HL-60/S4 treated with retinoic acid at 250 ng/mL for 4 days and 3 days (cell line): ENCODE measurements at regions not wholly inside any gene's neighbourhood (a gene's known extent, or its start where the extent isn't known, plus 50 kb on each side); places are given as distances from the start of the nearest gene placed in this dataset.

Experiments used
- in situ Hi-C: fragments of 300-500 bp; cut with MboI; formaldehyde crosslinking; loops from 2 replicates; pipeline ENCODE4 v1.7.0; 2022; ENCODE audit warnings: low sequenced_read_pairs

DNA sequence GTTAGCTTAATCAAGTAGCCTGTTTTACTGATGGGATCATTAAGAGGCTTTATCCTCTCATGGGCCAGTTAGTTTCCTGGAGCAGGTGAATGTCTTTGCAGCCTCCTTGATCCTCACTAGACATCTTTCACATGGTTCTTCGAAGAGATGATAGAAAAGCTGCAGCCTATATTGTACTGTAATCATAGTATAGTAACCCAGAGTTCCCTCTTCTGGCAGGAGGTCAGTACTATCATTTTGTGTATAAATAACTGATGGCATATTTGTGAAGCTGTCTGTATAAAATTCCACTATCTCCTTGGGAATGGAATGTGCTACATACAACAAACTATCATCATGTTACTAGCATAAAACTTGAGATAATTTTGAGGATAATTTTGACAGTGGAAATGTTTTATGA is 123.8 kb upstream of the PRPS1L1 start:
- in situ Hi-C loops: no loop called here

DNA sequence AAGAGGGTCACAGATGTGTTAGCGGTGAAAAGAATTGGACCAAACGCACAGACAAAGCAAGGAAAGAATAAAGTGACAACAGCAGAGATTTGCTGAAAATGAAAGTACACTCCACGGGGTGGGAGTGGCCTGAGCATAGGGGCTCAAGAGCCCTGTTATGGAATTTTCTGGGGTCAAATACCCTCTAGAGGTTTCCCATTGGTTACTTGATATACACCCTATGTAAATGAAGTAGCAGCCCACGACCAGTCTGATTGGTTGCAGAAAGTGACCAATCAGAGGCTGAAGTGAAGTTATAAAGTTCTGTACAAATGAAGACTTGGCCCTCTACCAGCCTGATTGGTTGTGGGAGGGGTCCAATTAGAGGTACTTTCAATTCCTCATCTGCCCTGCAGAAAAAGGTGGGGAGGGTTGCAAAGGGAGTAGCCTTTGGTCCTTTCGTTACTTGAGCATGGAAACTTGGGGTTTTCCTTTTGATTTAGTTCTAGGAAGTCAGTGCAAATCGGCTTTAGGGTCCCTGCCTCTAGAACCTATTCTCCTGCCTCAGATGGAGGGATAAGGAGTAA is 125.6 kb upstream of the PRPS1L1 start:
- in situ Hi-C loops: no loop called here

DNA sequence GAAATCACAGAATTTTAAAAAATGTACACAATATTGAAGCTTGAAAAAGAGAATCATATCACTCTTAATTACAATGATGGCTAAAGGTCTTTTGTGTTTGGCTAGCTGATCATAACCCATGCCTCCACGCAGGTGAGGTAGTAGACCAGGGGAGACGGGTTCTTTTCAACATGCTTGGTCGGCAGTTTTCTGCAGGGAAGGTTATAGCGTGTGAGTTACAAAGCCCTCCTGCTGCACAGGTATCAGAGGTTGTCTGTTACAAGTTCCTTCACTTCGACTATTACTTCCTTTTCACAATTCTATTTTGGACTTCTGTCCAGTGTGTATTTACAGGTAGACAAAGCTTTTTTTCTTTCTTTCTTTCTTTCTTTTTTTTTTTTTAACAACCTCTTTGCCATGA is 127.1 kb upstream of the PRPS1L1 start:
- in situ Hi-C loops: no loop called here

DNA sequence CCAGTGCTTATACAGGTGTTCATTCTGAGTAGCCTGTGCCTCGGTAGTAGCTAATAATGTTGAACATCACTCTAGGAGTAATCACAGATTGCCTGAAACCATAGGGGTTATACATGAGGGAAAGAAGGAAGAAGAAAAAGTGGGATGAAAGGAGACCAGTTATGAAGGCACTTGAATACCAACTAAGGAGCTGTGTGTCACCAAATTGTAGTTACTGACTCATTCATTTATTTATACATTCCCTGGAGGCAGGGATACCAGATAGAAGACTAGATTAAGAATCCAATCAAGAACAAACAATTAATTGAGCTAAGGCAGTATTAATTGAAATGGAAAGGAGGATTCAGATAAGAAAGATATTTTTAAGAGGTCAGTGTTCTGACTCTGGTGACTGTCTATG is 129.6 kb upstream of the PRPS1L1 start:
- in situ Hi-C loops: no loop called here

DNA sequence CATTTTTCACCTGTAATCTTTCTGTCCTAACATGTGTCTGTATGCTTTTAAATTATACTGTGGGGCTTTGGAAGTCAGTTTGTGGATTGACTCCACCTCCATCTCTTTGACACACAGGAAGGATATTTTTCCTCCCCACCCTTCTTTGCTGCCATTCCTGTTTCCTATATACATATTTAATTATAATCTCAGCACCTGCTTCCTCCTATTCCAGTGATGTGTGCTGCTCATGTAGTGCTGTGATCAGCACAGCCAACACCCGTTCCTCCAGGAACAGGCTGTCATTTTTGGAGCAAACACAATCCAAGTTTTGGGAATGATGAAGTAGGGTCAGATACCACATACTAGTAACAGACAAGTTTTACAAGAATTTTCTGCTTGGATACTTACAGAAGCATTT is 135.0 kb upstream of the PRPS1L1 start:
- in situ Hi-C loops: no loop called here

DNA sequence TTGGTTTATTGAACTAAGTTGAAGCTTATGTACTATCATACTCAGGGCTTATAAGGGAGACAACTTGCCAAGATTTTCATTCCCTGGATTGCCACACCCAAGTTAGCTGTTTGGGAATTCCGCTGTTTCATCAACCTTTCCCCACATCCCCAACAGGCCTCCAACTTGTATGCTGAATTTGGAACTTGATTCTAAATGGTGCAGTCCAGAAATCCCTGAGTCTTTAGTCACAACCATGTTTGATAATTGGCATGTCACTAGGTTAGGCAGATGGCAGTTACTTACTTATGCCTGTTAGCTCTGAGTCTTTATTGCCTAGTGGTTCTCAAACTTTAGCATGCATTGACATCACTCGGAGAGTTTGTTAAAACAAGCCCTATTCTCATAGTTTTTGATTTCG is 135.4 kb upstream of the PRPS1L1 start:
- in situ Hi-C loops: no loop called here

DNA sequence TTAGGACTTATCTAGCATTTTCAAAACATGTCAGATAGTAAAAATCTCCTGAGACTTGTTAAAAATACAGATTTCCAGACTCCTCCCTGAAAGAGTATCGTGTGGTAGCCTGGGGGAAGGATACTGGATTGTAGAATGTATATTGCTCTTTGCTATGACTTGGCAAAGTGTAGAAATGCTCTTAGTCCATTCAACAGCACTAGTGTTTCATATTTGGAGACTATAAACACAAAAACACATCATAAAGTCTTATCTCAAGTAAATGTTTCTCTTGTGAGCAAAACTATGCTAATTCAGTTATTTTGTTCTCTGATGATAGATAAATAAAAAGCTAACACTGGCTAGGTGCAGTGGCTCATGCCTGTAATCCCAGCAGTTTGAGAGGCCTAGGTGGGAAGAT is 137.5 kb upstream of the PRPS1L1 start:
- in situ Hi-C loops: no loop called here

DNA sequence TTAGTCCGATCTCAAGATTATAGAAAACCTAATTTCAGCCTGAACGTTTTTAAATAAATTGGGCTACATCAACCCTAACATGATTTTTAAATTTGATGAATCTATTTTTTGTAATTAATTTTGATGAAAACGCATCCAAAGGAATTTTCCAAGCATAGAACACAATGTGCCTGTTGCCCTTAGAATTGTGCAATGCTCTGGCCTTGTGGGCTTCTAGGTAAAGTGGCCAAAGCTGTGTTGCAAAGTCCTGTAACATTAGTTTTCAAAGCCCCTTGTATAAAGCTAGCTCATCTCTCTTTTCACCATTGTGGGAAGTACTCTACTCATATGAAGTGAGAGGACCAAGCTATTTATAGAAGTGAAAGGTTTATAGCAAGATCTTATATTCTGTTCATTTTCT is 138.4 kb upstream of the PRPS1L1 start:
- in situ Hi-C loops: no loop called here

DNA sequence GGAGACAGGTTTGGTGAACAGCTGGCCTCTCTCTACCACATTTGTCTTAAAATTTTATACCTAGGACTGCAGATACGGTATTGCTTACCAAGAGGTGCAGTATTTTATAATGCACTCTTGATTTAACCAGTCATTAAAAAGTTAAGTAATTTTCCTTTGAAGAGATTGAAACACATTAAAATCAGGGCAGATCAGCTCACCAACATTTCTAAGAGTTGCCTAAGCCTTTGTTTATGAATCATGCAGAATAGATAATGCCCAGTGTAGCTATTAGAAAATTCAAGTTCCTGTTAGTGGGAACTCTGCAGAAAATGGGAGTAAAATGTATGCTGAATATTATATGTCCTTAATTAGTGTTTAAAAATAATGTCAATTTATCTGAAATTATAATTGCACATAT is 140.2 kb upstream of the PRPS1L1 start:
- in situ Hi-C loops: no loop called here

DNA sequence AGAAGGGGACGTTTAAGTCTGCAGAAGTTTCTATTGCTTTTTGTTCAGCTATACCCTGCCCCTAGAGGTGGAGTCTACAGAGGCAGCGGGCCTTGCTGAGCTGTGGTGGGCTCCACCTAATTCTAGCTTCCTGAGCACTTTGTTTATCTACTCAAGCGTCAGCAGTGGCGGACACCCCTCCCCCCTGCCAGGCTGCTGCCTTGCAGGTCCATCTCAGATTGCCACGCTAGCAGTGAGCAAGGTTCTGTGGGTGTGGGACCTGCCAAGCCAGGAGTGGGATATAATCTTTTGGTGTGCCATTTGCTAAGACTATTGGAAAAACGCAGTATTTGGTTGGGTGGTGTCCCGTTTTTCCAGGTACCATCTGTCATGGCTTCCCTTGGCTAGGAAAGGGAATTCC is 147.3 kb upstream of the PRPS1L1 start:
- in situ Hi-C loops: no loop called here

DNA sequence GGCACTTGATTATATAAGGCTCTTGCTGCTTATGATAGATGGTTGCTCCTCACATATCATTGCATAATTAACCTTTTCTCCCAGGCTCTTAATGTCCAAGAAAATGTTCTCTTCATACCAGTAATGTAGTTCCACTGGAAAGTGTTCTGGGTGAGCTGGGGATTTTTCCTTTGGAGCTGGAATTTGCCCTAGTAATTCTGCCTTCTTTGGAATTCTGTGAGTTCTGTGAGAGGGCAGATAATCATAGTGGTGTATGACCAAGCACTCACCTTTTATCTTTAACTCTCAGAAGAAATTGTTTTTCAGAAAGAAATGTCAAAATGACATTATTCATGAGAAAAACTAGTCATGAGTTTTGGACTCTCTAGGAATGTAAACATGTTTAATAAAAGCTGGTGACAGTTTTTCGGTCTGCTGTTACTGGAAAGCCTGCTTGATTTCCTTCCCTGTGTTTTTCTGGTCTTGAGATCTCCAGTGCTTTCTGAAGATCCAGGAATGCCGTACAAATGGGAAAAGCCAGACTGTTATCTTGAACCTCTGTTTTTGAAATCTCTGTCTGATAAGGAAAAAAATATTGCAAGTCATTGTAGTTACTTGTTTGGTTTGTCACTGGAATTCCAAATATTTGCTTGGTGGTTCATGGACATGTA is 148.3 kb upstream of the PRPS1L1 start:
- in situ Hi-C loops: no loop called here

DNA sequence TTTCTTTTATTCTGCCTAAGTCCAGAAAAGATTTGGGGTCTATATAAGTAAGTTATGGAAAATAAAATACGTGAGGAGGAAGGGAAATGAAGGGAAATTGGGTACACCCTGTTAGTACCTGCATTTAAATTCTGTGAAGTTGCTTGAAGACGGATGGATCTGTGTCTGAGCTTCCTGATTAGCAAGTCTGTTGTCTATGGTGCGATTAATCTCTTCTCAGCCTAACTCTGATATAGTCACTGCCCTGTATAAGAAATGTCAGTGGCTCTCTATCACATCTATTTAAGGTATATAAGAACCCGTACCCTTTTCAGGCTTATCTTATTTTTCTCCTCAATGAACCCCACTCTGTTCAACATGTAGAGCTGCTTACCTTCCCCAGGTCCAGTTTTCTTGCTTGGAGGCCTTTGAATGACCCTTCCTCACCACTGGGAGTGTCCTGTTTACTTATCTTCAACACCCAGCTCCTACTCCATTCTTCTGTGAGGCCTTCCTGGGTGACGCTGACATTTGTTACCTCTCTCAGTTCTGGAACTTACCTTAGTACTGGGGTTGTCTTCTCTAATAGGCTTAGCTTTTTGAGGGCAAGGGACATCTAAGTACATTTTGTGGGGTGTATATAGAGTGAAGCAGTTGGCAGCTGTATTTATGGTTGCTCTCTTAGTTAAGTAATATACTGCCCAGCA is 149.6 kb upstream of the PRPS1L1 start:
- in situ Hi-C loops: no loop called here

DNA sequence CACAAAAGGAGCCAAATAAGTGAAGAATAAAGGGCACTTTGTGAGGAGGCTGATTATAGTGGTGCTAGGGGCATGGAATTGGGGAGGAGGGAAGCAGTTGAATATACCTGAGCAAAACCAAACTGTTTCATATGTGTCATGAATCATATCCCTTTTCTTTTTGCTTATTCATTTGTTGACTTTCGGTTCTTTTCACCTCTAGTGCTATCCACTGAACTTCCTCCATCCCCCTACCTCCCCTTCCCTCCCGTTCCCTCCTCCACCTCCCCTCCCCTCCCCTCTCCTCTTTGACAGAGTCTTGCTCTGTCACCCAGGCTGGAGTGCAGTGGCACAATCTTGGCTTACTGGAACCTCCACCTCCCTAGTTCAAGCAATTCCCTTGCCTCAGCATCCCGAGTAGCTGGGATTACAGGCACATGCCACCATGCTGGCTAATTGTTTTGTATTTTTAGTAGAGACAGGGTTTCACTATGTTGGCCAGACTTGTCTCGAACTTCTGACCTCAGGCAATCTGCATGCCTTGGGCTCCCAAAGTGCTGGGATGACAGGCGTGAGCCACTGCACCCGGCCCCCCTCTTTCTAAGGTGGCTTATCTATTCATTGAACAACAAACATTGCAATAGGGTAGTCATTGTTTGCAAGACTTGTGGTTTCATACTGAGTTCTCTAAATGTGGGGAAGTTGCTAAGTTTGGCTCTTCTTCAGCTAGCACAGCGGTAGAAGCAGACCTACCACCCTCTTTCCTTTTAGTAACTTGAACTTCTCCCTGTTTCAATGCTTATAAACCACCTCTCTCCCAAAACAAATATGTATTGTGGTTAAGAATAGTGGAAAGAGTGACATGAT is 150.4 kb upstream of the PRPS1L1 start:
- in situ Hi-C loops: no loop called here

DNA sequence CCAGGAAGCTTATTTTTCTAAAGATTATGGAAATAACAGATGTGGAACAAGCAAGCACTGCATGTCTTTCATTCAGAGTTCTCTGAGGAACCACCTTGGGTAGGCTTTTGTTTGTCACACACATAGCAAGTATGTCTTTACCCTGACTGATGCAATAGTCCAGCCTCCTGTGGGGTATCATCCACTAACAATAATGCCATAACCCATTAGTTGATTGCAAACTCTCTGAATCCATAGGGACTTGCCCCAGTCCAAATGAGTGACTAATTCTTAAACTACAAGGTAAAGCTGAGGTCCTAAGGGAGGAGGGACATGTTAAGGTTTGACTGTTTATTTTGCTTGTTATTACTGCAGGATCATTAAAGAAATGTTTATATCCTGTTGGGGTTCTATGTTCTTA is 151.4 kb upstream of the PRPS1L1 start:
- in situ Hi-C loops: no loop called here

DNA sequence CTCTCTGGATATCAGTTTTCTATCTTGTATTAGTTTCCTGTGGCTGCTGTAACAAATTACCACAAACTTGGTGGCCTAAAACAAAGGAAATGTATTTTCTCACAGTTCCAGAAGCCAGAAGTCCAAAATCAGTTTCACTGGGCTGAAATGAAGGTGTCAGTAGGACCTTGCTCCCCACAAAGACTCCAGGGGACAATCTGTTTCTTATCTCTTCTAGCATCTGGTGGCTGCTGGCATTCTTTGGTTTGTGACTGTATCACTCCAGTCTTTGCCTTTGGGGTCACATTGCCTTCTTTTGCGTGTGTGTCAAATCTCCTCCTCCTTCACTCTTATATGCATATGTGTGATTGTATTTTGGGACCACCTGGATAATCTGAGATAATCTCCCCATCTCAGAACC is 153.0 kb upstream of the PRPS1L1 start:
- in situ Hi-C loops: no loop called here

DNA sequence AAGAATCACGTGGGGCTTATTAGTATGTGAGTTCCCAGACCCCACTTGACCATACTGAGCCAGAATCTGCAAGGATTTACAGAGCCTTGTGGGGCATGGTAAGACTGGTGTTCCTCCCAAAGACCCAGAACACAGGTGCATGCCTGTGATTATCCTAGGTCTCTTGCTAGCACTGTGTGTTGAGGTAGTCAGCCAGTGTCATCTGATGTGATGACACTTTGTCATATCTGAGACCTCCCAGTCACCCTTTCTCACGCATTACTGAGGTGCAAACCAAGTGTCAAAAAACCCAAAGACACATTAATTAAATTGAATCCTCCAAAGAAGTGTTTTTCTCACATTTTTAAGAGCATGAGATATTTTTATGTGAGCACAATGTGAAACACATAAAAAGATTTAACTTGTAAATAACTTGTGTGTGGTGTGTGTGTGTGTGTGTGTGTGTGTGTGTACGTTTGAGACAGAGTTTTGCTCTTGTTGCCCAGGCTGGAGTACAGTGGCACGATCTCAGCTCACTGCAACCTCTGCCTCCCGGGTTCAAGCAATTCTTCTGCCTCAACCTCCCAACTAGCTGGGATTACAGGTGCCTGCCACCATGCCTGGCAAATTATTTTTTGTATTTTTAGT is 162.0 kb upstream of the PRPS1L1 start:
- in situ Hi-C loops: no loop called here

DNA sequence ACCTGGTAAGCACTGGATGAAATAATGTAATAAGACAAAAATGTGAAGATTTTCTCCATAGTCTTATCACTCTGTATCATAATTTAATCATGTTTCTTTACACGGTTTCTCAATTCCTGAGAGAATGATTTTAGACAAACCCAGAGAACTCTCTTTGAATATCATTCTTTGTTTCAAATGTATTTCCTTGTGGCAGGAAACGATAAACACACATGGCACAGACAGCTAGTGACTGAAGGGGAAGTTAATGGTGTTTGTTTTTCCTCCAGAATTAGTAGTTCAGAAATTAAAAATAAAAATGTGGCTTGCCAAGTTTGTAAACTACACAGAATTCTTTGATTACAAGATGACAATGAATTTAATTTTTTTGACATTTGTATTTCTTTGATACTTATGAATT is 163.7 kb upstream of the PRPS1L1 start:
- in situ Hi-C loops: no loop called here

DNA sequence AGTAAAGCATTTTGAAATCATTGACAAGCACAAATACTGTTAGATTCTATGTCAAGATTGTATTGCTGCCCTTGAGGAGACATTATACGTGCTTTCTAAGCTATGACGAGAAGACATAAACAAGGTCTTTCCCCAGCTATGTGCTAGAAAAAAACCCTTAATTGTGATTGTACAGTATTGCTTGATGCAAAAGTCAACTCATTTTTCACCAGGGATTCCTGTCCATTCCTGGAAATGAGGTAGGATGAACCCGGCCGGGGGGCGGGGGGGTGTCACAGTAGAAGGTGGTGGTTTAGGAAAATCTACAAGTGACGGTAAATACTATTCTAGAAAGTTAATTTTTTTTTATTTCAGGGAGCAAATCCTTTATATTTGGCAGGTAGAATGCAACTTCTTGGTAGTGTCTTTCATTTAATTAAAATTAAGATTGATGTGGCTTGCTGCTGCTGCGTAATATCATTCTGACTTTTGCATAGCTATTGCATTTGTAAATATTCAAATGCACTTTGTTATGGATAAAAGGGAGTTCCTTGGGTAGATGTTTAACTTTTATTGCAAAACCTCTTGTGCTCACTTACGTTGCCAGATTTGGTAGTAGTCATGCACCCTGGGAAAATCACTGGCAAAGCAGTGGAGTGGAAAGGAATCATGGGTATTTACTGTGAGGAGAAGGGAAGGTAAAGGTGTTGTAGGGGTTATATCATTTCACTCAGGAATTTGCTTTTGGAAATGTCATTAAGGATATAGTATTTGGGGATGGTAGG is 164.4 kb upstream of the PRPS1L1 start:
- in situ Hi-C loops: no loop called here

DNA sequence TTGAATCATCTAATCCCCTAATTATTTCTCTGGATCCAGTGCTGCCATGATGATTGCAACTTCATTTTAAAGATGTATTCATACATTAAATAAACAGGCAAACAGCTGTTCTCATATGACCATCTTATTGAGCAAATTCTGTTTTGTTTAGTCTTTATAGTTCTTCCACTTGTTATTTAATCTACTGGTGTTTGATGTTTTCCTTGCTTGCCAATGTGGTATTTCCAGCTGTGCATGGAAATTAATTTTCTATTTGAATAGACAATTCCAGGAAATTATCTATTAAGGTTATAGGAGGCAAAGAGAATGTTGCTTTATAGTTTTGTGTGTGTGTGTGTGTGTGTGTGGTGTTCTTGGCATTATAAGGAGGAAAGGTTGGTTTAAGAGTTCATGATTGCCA is 167.0 kb upstream of the PRPS1L1 start:
- in situ Hi-C loops: no loop called here

DNA sequence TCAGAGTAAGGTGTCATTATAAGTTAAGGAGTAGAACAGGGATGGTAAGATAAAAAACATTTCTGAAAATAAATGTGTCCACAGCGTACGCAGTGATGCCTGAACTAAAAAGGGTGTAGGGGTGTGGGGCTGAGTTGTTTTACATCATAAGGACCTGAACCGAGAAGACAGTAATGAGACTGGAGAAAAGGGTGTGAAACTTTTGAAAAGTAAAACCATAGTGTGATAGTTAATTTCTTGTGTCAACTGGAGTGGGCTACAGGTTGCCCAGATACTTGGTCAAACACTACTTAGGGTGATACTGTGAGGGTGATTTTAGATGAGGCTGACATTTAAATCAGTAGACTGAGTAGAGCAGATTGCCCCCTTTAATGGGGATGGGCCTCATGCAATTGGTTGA is 169.0 kb upstream of the PRPS1L1 start:
- in situ Hi-C loops: no loop called here

DNA sequence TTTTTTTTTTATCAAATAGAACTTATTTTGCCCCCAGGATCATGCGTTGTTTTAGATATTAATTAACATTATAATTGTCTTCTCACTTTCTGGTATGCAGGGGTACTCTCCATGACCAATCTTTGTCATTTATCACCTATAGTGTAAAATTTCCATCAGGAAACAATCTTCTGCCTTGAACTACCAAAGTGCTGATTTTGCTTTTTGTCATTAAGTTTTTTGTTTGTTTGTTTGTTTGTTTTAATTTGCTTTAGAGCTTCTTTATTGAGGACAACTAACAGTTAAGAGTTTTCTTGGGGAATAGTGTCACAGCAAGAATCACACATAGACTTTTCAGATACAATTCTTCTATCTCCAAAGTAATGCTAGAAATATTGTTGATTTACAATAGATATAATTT is 171.2 kb upstream of the PRPS1L1 start:
- in situ Hi-C loops: no loop called here
